HepG2 (cell line): ENCODE measurements at regions not wholly inside any gene's neighbourhood (a gene's known extent, or its start where the extent isn't known, plus 50 kb on each side); places are given as distances from the start of the nearest gene placed in this dataset.

Experiments used
- ATAC-seq: fragments of 200-7000 bp; cut with Tn5 transposase; 3 replicates; pipeline ENCODE4 v1.9.1; 2020; ENCODE audit warnings: mild to moderate bottlenecking, moderate library complexity
- BruUV-seq: library from RNA; stranded (reverse); fragments of 400-500 nt; replicated peaks from 2 replicates; lab custom pipeline; 2021; lab: Mats Ljungman, UMichigan
- CTCF ChIA-PET: fragments of 300-600 bp; formaldehyde crosslinking; extraction: SDS; loops from one replicate; lab custom pipeline; 2021; ENCODE audit warnings: low total read pairs, inconsistent platforms, low intra/inter-chr PET ratio; lab: Yijun Ruan, JAX
- POLR2A ChIA-PET: fragments of 350-600 bp; sonication (Branson Sonifier 250); formaldehyde crosslinking; loops from one replicate; lab custom pipeline; 2020; ENCODE audit warnings: antibody characterized with exemption, inconsistent platforms; lab: Yijun Ruan, JAX
- DNase-seq: peaks from one replicate; pipeline ENCODE4 v3.0.0-alpha.2; 2015; ENCODE audit warnings: low spot score
- FAIRE-seq: peaks from 3 replicates; lab custom pipeline; 2011; peaks lifted over from hg19 to GRCh38; lab: Jason Lieb, UNC
- H2AFZ ChIP-seq: one replicate; pipeline ENCODE4 v1.6.1; 2011; ENCODE audit warnings: low read length, inconsistent platforms
- H3K27ac ChIP-seq: fragments of 300-600 bp; 3 replicates; pipeline ENCODE4 v1.8.0; 2011; ENCODE audit warnings: mixed run types, mild to moderate bottlenecking, mixed read lengths, low read length, inconsistent platforms; ENCODE audit not compliant: insufficient read depth; ENCODE audit errors: extremely low read length
- H3K27me3 ChIP-seq, 2 experiments: fragments of 200-600 bp in 1 of 2; 2 replicates in 1 of 2; 3 replicates in 1 of 2; pipeline versions ENCODE4 v1.6.0 to v1.8.0; 2011; ENCODE audit warnings: low read length in 2 of 2, mild to moderate bottlenecking in 2 of 2, moderate library complexity in 2 of 2, inconsistent platforms in 1 of 2; ENCODE audit not compliant: insufficient read depth in 2 of 2, control insufficient read depth in 1 of 2
- H3K36me3 ChIP-seq, 2 experiments: fragments of 200-600 bp in 1 of 2; replicated peaks in 1 of 2; 2 replicates in 1 of 2; 3 replicates in 1 of 2; pipeline versions ENCODE4 v1.5.1 to v1.8.0; 2011; ENCODE audit warnings: low read length in 2 of 2, inconsistent platforms in 1 of 2; ENCODE audit not compliant: insufficient read depth in 2 of 2, control insufficient read depth in 1 of 2
- H3K4me1 ChIP-seq: 2 replicates; pipeline ENCODE4 v1.5.1; 2012; ENCODE audit warnings: low read length, inconsistent platforms; ENCODE audit not compliant: insufficient read depth
- H3K4me2 ChIP-seq: 2 replicates; pipeline ENCODE4 v1.6.0; 2011; ENCODE audit warnings: low read depth, low read length, inconsistent platforms
- H3K4me3 ChIP-seq, 3 experiments: fragments of 200-600 bp in 1 of 3; sonication (generic), shearing (Covaris generic) in 1 of 3; replicated peaks in 1 of 3; 2 replicates each; pipeline ENCODE4 v1.5.1; 2011 to 2016; ENCODE audit warnings: low read length in 3 of 3, inconsistent platforms in 2 of 3, low read depth in 2 of 3, mild to moderate bottlenecking in 2 of 3, control low read depth in 1 of 3, mixed read lengths in 1 of 3; ENCODE audit not compliant: insufficient read depth in 1 of 3
- H3K79me2 ChIP-seq: one replicate; pipeline ENCODE4 v1.6.1; 2011; ENCODE audit warnings: low read length, inconsistent platforms; ENCODE audit not compliant: insufficient read depth
- H3K9ac ChIP-seq: 2 replicates; pipeline ENCODE4 v1.6.0; 2011; ENCODE audit warnings: mild to moderate bottlenecking, low read depth, low read length, inconsistent platforms; ENCODE audit not compliant: insufficient read depth
- H3K9me3 ChIP-seq: 2 replicates; pipeline ENCODE4 v1.5.1; 2012; ENCODE audit warnings: mild to moderate bottlenecking, low read length
- H4K20me1 ChIP-seq: 2 replicates; pipeline ENCODE4 v1.6.0; 2011; ENCODE audit warnings: inconsistent platforms, mild to moderate bottlenecking, low read length, moderate library complexity; ENCODE audit not compliant: insufficient read depth
- FOXK1 ChIP-seq: sonication (generic); formaldehyde crosslinking; IDR thresholded peaks from 2 replicates; pipeline ENCODE4 v1.4.0; 2020; ENCODE audit warnings: low read depth, missing genetic modification reagents, borderline replicate concordance
- GLI4 ChIP-seq: sonication (generic); formaldehyde crosslinking; IDR thresholded peaks from 2 replicates; pipeline ENCODE4 v1.5.1; 2020; ENCODE audit warnings: missing genetic modification reagents, mild to moderate bottlenecking, moderate library complexity, borderline replicate concordance
- KDM4B ChIP-seq: sonication (generic); formaldehyde crosslinking; IDR thresholded peaks from 2 replicates; pipeline ENCODE4 v1.4.0; 2020; ENCODE audit warnings: missing genetic modification reagents
- MAF1 ChIP-seq: sonication (generic); formaldehyde crosslinking; IDR thresholded peaks from 2 replicates; pipeline ENCODE4 v1.5.0; 2020; ENCODE audit warnings: missing genetic modification reagents, borderline replicate concordance
- MATR3 ChIP-seq: sonication (generic); formaldehyde crosslinking; IDR thresholded peaks from 2 replicates; pipeline ENCODE4 v1.4.0; 2020; ENCODE audit warnings: missing genetic modification reagents
- MNT ChIP-seq: fragments of 450-650 bp; IDR thresholded peaks from 2 replicates; pipeline ENCODE4 v1.6.1; 2016
- NCOA1 ChIP-seq: sonication (generic); formaldehyde crosslinking; IDR thresholded peaks from 2 replicates; pipeline ENCODE4 v1.9.0; 2021; ENCODE audit warnings: missing genetic modification reagents
- SIN3A ChIP-seq: IDR thresholded peaks from 2 replicates; pipeline ENCODE4 v1.6.1; 2011; ENCODE audit warnings: low read depth, mild to moderate bottlenecking, control low read depth, low read length, borderline replicate concordance
- SIN3B ChIP-seq: fragments of 150-350 bp; IDR thresholded peaks from 2 replicates; pipeline ENCODE4 v1.6.1; 2014; ENCODE audit warnings: low read length
- SMAD9 ChIP-seq: sonication (generic); formaldehyde crosslinking; IDR thresholded peaks from 2 replicates; pipeline ENCODE4 v1.5.1; 2020; ENCODE audit warnings: mild to moderate bottlenecking, missing genetic modification reagents
- XBP1 ChIP-seq: sonication (generic); formaldehyde crosslinking; IDR thresholded peaks from 2 replicates; pipeline ENCODE4 v1.5.0; 2020; ENCODE audit warnings: missing genetic modification reagents
- ZBTB38 ChIP-seq: sonication (generic); formaldehyde crosslinking; IDR thresholded peaks from 2 replicates; pipeline ENCODE4 v1.5.1; 2020; ENCODE audit warnings: mild to moderate bottlenecking, missing genetic modification reagents
- ZFP1 ChIP-seq: IDR thresholded peaks from 2 replicates; pipeline ENCODE4 v1.6.1; 2016
- ZMYM4 ChIP-seq: sonication (generic); formaldehyde crosslinking; IDR thresholded peaks from 2 replicates; pipeline ENCODE4 v1.8.1; 2023; ENCODE audit warnings: mild to moderate bottlenecking, missing genetic modification reagents
- ZNF605 ChIP-seq: sonication (generic); formaldehyde crosslinking; IDR thresholded peaks from 2 replicates; pipeline ENCODE4 v1.8.0; 2022; ENCODE audit warnings: mild to moderate bottlenecking, missing genetic modification reagents
- ZNF878 ChIP-seq: sonication (generic); formaldehyde crosslinking; IDR thresholded peaks from 2 replicates; pipeline ENCODE4 v1.8.1; 2023; ENCODE audit warnings: mild to moderate bottlenecking, missing genetic modification reagents, moderate library complexity
- WGBS: methylation state at CpG from one replicate; pipeline ENCODE4 v1.1.6; 2017; ENCODE audit warnings: low lambda C conversion rate; 5-methylcytosine and 5-hydroxymethylcytosine counted together
- in situ Hi-C: cut with HindIII; loops from 2 replicates; pipeline ENCODE4 v1.10.0; 2017; ENCODE audit warnings: low pct_unique_long_range_greater_than_20kb; ENCODE audit not compliant: extremely low pct_ligation_motif_present
- intact Hi-C: fragments of 100-400 bp; cut with micrococcal nuclease; formaldehyde crosslinking; loops from one replicate; pipeline ENCODE4 v1.10.0; 2022; ENCODE audit not compliant: unreplicated experiment

GRCh38 chr10:78764846-78765430 lies 303.8 kb upstream of the ZMIZ1 start:
- no peak for TF ChIP-seq MAF1 (CRISPR knock-in tag)
- TF ChIP-seq, all 625 proteins: peak for 0
- ATAC-seq (no peak), FAIRE-seq (no peak), DNase-seq (no peak)
- intact Hi-C loops: no loop called here
- Histone ChIP-seq H2AFZ (no peak overlapping the region), H3K4me1 (peaks cover 12% of the 10 kb centered on the region), H4K20me1 (no peaks in the 10 kb centered on the region; the same call in 1 of the 2 replicates), H3K9me3 (no peaks in the 10 kb centered on the region), H3K4me3 (no peak overlapping the region), H3K27me3 (peaks cover 0 to 45% of the 10 kb centered on the region in 2 experiments; a peak in 2 of 5 replicates), H3K27ac (no peak overlapping the region), H3K79me2 (no peaks in the 10 kb centered on the region), H3K36me3 (no peaks in the 10 kb centered on the region), H3K9ac (no peak overlapping the region), H3K4me2 (no peak overlapping the region)
- 49% methylated on average over 4 of the region's 4 CpGs for WGBS
- POLR2A ChIA-PET: no interaction called here
- CTCF ChIA-PET: no interaction called here
- BruUV-seq: no TSS peak
- in situ Hi-C loops: no loop called here

GRCh38 chr10:78765726-78766335 lies 302.9 kb upstream of the ZMIZ1 start:
- ChIA-PET POLR2A (no interaction called here), CTCF (no interaction called here)
- DNase-seq: no peak
- ATAC-seq: no peak
- no peak overlapping the region for H3K4me3 ChIP-seq
- H3K4me2 ChIP-seq: no peak overlapping the region
- peaks cover 3% of the 10 kb centered on the region for H3K4me1 ChIP-seq
- H3K9ac ChIP-seq: no peak overlapping the region
- in situ Hi-C loops (no loop called here), intact Hi-C loops (no loop called here)
- TF ChIP-seq KDM4B (CRISPR knock-in tag) (no peak), XBP1 (CRISPR knock-in tag) (no peak), MATR3 (CRISPR knock-in tag) (no peak), ZNF605 (CRISPR knock-in tag) (no peak), MNT (no peak), ZBTB38 (CRISPR knock-in tag) (no peak), SIN3A (no peak), SMAD9 (CRISPR knock-in tag) (no peak), ZMYM4 (CRISPR knock-in tag) (no peak), NCOA1 (no peak), FOXK1 (CRISPR knock-in tag) (no peak), GLI4 (CRISPR knock-in tag) (no peak), SIN3B (no peak), ZFP1 (CRISPR knock-in tag) (no peak), ZNF878 (CRISPR knock-in tag) (no peak)
- no peak for FAIRE-seq
- WGBS: 57% methylated on average over 16 of the region's 16 CpGs
- H3K9me3 ChIP-seq: no peaks in the 10 kb centered on the region
- no TSS peak for BruUV-seq
- H2AFZ ChIP-seq: no peak overlapping the region
- no peaks in the 10 kb centered on the region for H3K36me3 ChIP-seq
- H3K27ac ChIP-seq: no peak overlapping the region
- no peaks in the 10 kb centered on the region for H3K79me2 ChIP-seq
- H4K20me1 ChIP-seq: no peaks in the 10 kb centered on the region; the same call in 1 of the 2 replicates
- peaks cover 0 to 45% of the 10 kb centered on the region in 2 experiments; a peak in 3 of 5 replicates for H3K27me3 ChIP-seq
